Activated T-cell treated with anti-CD3 and anti-CD28 coated beads, Interleukin-2, amount 50 U/mL, for 4 hours (primary cell): ENCODE measurements at regions not wholly inside any gene's neighbourhood (a gene's known extent, or its start where the extent isn't known, plus 50 kb on each side); places are given as distances from the start of the nearest gene placed in this dataset.

Experiments
- ATAC-seq, 2 donors: fragments of 200-7000 bp; cut with Tn5 transposase; one replicate each; pipeline ENCODE4 v1.10.0; 2021
- DNase-seq: peaks from one replicate; pipeline ENCODE4 v3.0.0-alpha.2; 2020
- H3K27me3 Mint-ChIP-seq: one replicate; pipeline ENCODE4 v1.8.0; 2021; ENCODE audit warnings: low read depth, mixed read lengths
- H3K36me3 Mint-ChIP-seq: one replicate; pipeline ENCODE4 v1.8.0; 2022; ENCODE audit warnings: mixed read lengths; ENCODE audit not compliant: insufficient read depth
- H3K4me1 Mint-ChIP-seq: one replicate; pipeline ENCODE4 v1.8.0; 2021; ENCODE audit warnings: low read depth, mixed read lengths
- H3K4me3 Mint-ChIP-seq: one replicate; pipeline ENCODE4 v1.8.0; 2021; ENCODE audit warnings: mild to moderate bottlenecking, moderate library complexity, mixed read lengths
- H3K9me3 Mint-ChIP-seq: one replicate; pipeline ENCODE4 v1.8.0; 2021; ENCODE audit warnings: mixed read lengths

DNA sequence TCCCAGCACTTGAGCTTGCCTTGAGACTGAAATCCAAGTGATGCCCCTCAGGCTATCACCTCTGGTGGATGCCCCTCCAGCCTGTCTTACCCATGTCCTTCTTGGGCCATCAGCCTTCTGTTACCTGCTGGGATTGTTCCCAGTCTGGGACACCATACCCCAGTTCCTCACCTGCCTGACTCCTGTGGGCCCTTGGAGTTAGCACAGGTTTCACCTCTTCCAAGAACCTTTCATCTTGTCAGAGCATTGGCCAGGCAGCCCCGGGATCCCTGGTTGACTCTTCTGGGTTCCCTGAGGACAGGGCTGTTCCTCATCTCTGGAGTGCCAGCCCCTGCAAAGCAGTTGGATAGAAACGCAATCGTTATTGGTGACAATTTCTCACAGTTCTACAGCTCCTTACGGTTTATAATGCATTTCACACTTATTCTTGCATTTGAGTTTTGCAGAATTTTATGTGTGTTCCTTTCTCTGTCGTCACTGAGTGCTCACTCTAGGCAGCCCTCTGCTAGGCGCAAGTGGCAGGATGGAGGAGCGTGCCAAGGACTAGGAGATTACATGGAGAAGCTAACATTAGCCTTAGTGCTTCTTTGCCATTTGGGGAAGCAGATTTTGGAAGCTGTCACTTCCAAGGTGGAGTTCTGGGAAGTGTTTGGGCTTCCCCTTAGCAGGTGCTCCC lies 139.7 kb downstream of the DDX1 start:
- DNase-seq (no peak), ATAC-seq (no peak)
- no peak overlapping the region for H3K4me3 Mint-ChIP-seq
- H3K4me1 Mint-ChIP-seq: no peaks in the 10 kb centered on the region
- no peaks in the 10 kb centered on the region for H3K9me3 Mint-ChIP-seq
- no peaks in the 10 kb centered on the region for H3K36me3 Mint-ChIP-seq
- H3K27me3 Mint-ChIP-seq: peaks cover 6% of the 10 kb centered on the region

DNA sequence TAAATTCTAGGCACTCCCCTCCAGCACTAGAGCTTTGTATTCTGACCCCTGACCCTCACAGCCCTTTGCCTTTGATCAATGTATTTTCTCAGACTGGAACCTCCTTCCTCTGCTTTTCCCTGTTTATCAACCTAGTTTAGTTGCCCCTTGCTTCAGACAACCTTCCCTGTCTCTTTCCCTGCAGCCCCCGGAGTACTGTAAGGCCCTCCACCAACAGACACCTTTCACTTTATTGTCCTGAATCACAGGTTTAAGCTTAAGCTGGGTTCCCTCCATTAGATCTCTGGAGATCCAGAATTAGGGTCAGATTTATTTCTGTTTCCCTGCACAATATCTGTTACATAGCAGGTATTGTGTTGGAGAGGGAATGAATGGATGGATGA lies 140.2 kb downstream of the DDX1 start:
- no peak for ATAC-seq
- no peaks in the 10 kb centered on the region for H3K9me3 Mint-ChIP-seq
- no peak overlapping the region for H3K4me3 Mint-ChIP-seq

GRCh38 chr2:15732341-15733077 lies 140.8 kb downstream of the DDX1 start:
- ATAC-seq: no peak
- H3K4me1 Mint-ChIP-seq: no peaks in the 10 kb centered on the region

More for the DNA sequence above, 140.2 kb downstream of the DDX1 start:
- H3K4me1 Mint-ChIP-seq: no peaks in the 10 kb centered on the region
- DNase-seq: no peak
- no peaks in the 10 kb centered on the region for H3K36me3 Mint-ChIP-seq
- H3K27me3 Mint-ChIP-seq: peaks cover 2% of the 10 kb centered on the region

DNA sequence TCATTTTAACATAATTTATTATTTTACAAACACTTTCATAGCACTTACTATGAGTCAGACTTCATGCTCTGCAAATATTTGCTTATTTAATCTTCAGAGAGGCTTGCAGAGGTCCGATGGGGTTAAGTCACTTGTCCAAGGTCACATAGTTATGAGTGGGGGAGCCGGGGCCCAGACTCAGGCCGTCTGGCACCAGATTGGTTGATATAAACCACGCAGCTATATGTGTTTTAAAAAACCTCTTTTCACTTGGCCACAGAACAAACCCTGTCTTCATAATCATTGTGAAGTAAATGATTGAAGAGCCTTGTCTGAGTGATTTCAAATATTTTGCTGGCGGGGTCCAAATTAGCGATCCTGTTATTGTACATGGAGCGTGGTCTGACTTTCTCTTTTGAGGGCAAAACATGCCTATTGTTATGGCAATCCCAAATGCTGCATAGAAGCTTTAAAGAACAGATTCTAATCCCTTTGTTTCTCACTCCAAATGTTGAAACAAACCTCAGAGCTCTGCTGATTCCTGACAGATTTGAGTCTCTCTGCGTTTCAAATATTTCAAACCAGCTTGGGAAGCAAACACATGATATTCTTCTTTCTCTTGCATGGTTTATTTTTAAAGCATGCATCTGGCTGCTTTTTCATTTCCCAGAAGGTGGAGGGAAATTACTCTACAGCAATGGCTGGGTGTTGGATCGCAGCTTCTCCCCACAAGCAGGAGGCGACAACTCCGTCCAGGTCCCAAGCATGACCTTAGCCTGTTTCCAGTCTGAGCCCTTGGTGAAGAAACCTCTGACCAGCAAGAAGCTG lies 142.4 kb downstream of the DDX1 start:
- no peaks in the 10 kb centered on the region for H3K4me1 Mint-ChIP-seq
- no peak for ATAC-seq
- no peak for DNase-seq

More at GRCh38 chr2:15732341-15733077, 140.8 kb downstream of the DDX1 start:
- H3K9me3 Mint-ChIP-seq: no peaks in the 10 kb centered on the region
- H3K36me3 Mint-ChIP-seq: no peaks in the 10 kb centered on the region
- H3K27me3 Mint-ChIP-seq: peaks cover 2% of the 10 kb centered on the region
- no peak overlapping the region for H3K4me3 Mint-ChIP-seq
- no peak for DNase-seq

GRCh38 chr2:15734674-15735483 lies 143.2 kb downstream of the DDX1 start:
- Mint-ChIP-seq H3K36me3 (no peaks in the 10 kb centered on the region), H3K9me3 (no peaks in the 10 kb centered on the region), H3K4me1 (no peaks in the 10 kb centered on the region), H3K27me3 (peaks cover 2% of the 10 kb centered on the region), H3K4me3 (no peak overlapping the region)
- ATAC-seq (no peak), DNase-seq (no peak)

More for the DNA sequence above, 142.4 kb downstream of the DDX1 start:
- Mint-ChIP-seq H3K27me3 (peaks cover 2% of the 10 kb centered on the region), H3K4me3 (no peak overlapping the region), H3K9me3 (no peaks in the 10 kb centered on the region), H3K36me3 (no peaks in the 10 kb centered on the region)

DNA sequence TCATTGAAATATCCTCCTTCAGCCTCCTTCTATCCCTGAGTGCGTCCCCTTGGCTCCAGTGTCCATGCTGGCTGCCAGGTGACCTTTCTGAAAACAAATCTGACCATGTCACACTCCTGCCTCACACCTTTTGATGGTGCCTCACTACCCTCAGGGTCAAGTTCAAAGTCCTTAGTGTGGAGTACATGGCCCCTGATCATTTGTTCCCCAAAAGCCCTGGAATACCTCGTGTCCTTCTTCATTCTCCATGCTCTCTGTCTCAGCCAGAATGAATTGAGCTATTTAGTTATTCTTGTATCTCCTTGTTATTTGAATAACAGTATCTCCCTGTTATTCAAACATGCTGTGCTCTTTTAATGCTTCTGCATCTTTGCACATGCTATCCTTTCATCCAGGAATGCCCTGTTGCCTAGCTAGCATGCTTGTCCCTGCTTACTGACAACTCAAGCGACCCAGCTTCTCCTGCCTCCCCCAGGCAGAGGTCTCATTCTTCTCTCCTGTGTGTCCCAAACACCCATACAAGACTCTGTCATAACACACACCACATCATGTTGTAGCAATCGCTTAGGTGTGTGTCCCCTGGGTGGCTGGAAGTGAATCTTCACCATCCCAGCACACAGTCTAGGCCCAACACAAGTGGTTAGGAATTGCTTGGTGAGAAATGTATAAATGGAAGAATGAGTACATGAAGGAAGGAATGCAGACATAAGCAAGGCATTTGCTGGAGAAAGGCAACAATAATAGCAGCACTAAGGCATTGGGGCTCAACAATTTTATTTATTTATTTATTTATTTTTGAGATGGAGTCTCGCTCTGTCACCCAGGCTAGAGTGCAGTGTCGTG lies 144.0 kb downstream of the DDX1 start:
- H3K4me3 Mint-ChIP-seq: no peak overlapping the region
- peaks cover 2% of the 10 kb centered on the region for H3K27me3 Mint-ChIP-seq
- ATAC-seq (no peak), DNase-seq (no peak)
- no peaks in the 10 kb centered on the region for H3K4me1 Mint-ChIP-seq
- H3K36me3 Mint-ChIP-seq: no peaks in the 10 kb centered on the region
- H3K9me3 Mint-ChIP-seq: no peaks in the 10 kb centered on the region

DNA sequence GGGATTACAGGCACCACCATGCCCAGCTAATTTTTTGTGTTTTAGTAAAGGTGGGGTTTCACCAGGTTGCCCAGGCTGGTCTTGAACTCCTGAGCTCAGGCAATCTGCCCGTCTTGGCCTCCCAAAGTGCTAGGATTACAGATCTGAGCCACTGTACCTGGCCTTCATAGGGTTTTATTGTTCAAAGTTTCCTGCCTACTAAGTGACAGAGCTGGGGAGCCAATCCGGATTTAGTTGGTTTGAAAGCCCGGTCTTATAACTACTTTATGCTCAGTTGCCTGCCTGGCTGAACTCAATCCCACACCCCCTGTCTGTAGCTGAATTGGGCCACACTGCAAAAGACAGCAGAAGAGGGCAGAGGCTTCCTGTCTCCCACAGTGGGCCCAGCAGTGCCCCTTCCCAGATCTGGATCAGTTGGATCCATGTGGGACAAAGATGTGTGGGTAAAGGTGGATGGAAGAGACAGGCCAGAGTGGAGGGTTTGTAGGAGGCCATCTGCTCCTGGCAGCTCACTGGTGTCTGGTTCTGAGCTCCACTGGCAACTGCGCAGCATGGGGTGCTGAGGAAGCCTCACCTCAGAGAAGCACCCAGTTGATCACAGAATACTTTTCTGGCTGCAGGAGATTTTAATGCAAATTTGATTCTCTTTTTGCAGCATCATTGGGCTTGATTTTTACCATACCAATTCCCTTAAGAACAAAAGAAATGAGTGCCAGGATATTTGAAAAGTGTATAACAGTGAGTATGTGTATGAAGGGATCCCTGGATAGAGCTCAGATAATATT lies 144.9 kb downstream of the DDX1 start:
- no peaks in the 10 kb centered on the region for H3K9me3 Mint-ChIP-seq
- peaks cover 2% of the 10 kb centered on the region for H3K27me3 Mint-ChIP-seq
- no peak for DNase-seq
- ATAC-seq: no peak
- no peaks in the 10 kb centered on the region for H3K4me1 Mint-ChIP-seq
- H3K4me3 Mint-ChIP-seq: no peak overlapping the region
- H3K36me3 Mint-ChIP-seq: no peaks in the 10 kb centered on the region

GRCh38 chr2:15737314-15738224 lies 145.9 kb downstream of the DDX1 start:
- H3K4me3 Mint-ChIP-seq: no peak overlapping the region
- H3K36me3 Mint-ChIP-seq: no peaks in the 10 kb centered on the region
- DNase-seq: no peak
- no peaks in the 10 kb centered on the region for H3K4me1 Mint-ChIP-seq
- H3K27me3 Mint-ChIP-seq: no peaks in the 10 kb centered on the region
- no peaks in the 10 kb centered on the region for H3K9me3 Mint-ChIP-seq
- ATAC-seq: no peak

GRCh38 chr2:15738225-15738546 lies 146.5 kb downstream of the DDX1 start:
- DNase-seq: no peak
- no peaks in the 10 kb centered on the region for H3K4me1 Mint-ChIP-seq
- no peak overlapping the region for H3K4me3 Mint-ChIP-seq
- no peaks in the 10 kb centered on the region for H3K9me3 Mint-ChIP-seq
- H3K27me3 Mint-ChIP-seq: peaks cover 4% of the 10 kb centered on the region
- no peak for ATAC-seq
- no peaks in the 10 kb centered on the region for H3K36me3 Mint-ChIP-seq

GRCh38 chr2:15738943-15739342 lies 147.3 kb downstream of the DDX1 start:
- Mint-ChIP-seq H3K4me1 (no peaks in the 10 kb centered on the region), H3K9me3 (no peaks in the 10 kb centered on the region), H3K4me3 (no peak overlapping the region), H3K27me3 (peaks cover 5% of the 10 kb centered on the region), H3K36me3 (no peaks in the 10 kb centered on the region)
- DNase-seq: no peak
- ATAC-seq: no peak

- ATAC-seq: no peak
Observed at GRCh38 chr2:15744820-15745219, 153.2 kb downstream of the DDX1 start.

GRCh38 chr2:15745350-15745749 lies 153.7 kb downstream of the DDX1 start:
- ATAC-seq (no peak), DNase-seq (no peak)
- Mint-ChIP-seq H3K36me3 (no peaks in the 10 kb centered on the region), H3K9me3 (no peaks in the 10 kb centered on the region), H3K27me3 (peaks cover 17% of the 10 kb centered on the region), H3K4me1 (no peaks in the 10 kb centered on the region), H3K4me3 (no peak overlapping the region)

More at GRCh38 chr2:15744820-15745219, 153.2 kb downstream of the DDX1 start:
- peaks cover 17% of the 10 kb centered on the region for H3K27me3 Mint-ChIP-seq
- H3K9me3 Mint-ChIP-seq: no peaks in the 10 kb centered on the region
- H3K4me3 Mint-ChIP-seq: no peak overlapping the region
- no peaks in the 10 kb centered on the region for H3K4me1 Mint-ChIP-seq
- DNase-seq: no peak
- no peaks in the 10 kb centered on the region for H3K36me3 Mint-ChIP-seq
